WI38 (cell line): ENCODE measurements at regions not wholly inside any gene's neighbourhood (a gene's known extent, or its start where the extent isn't known, plus 50 kb on each side); places are given as distances from the start of the nearest gene placed in this dataset.
A peak's percentile ranks its signal among the peaks of the same experiment; 100 is the strongest.

Experiments used
- H3K4me3 ChIP-seq: 2 replicates; pipeline ENCODE4 v1.5.1; 2011; ENCODE audit warnings: low read depth, mild to moderate bottlenecking, control low read depth, low read length
- CTCF ChIP-seq: IDR thresholded peaks from 2 replicates; pipeline ENCODE4 v1.5.1; 2012; ENCODE audit warnings: low read depth, mild to moderate bottlenecking, control low read depth, low read length

DNA sequence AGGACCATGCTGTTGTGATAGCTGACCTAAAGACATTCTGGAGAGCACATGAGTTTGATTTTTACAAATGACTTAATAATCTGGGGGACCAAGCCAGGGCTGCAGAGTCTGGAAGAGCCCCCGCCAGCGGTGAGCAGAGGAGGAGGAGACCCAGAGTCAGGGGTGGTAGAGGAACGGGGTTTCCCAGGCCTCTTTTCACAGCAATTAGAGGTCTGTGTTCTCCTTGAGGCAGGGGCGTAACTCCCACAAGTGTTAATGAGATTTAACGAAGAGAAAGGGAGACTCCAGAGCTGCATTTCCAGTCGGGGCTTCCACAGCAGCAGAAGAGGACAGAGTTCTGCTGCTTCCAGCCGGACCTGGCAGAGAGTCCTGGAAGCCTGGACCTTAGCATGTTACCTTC is 137.9 kb upstream of the SLC24A2 start:
- no peak overlapping the region for H3K4me3 ChIP-seq
- TF ChIP-seq CTCF = no peak

DNA sequence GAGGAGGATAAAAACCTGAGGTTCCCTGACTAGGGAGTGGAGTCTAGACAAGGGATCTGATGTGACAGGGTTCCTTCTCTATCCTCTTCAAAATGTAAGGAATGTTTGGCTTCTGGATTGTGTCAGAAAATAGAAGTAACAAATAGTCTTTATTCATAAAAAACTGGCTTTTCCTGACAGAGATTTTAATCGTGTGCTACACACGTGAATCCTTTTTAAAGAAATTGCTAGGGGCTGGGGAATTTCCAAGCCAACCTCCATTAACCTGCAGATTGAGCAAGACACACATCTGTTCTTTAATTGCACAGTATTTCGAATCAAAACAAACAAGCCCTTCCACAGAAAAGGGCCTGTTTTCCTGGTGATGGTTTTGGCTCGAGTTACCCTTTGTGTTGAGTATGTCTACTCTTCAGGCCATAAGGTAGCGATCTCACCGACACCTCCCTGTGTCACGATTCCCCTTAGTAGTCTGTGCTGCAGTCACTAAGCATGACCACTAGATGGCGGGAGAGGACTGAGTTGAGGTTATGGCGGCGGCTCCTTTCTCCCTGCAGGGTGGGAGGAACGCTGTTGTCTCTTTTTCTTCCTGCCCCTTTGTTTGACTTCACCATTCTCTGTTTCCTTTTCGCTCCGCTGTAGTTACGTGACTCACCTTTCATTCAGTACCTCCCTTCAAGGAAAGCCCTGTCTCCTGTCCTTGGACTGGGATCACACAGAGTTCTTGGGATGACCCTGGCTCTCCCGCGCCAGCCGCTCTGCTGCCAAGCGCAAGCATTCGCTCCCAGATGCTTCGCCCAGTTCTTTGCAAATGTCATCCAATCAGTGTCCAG is 137.1 kb upstream of the SLC24A2 start:
- TF ChIP-seq CTCF = peak; percentile 94
- H3K4me3 ChIP-seq = peak overlapping the region; percentile 44

DNA sequence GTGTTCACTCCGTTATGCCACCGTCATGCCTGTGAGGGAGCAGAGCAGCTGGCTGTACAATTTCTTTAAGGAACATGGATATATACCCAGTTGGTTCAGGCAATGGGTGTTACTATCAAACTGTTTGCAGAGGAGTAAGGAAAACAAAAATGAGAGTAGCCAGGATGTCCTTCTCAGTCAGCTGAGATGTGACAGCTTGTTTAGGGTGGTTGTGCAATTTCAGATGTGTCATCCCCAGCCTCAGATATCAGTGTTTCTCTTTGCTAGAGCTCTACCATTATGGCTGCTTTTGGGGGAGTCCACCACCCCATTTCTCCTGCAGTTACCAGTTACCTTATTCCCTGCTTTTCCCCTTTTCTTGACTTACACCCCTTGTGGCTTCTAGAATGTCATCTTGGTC is 135.2 kb upstream of the SLC24A2 start:
- no peak for TF ChIP-seq CTCF
- H3K4me3 ChIP-seq = no peak overlapping the region

DNA sequence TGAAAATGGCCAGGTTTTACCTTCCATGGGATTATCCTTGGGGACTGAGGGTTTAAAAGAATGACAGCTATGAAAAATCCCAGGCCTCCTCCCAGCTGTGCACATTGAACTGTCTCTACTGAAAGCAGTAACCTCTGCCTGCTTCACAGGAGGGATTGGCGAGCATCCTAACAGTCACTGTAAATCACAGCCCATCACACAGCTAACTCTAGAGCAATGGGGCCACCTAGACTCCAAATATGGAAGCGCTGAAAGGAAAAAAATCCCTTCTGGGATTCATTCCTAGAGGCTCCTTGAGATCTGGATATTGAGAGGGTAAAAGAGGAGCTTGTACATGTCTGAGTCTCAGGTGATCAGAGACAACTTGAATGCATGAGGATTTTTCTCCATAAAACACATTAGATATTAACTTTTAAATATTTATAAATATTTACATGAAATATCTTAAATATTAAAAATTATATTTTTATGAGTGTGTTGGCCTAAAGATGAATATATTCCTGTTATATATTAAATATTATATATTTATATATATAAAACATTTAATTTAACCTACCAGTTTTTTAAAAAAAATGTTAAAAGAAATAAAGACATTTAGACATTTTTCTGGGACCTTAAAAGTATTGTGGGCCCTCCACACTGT is 133.8 kb upstream of the SLC24A2 start:
- TF ChIP-seq CTCF = peak; percentile 44

GRCh38 chr9:19920401-19920800 is 131.6 kb upstream of the SLC24A2 start:
- no peak overlapping the region for H3K4me3 ChIP-seq
- no peak for TF ChIP-seq CTCF

More for the DNA sequence above, 133.8 kb upstream of the SLC24A2 start:
- H3K4me3 ChIP-seq = no peak overlapping the region

DNA sequence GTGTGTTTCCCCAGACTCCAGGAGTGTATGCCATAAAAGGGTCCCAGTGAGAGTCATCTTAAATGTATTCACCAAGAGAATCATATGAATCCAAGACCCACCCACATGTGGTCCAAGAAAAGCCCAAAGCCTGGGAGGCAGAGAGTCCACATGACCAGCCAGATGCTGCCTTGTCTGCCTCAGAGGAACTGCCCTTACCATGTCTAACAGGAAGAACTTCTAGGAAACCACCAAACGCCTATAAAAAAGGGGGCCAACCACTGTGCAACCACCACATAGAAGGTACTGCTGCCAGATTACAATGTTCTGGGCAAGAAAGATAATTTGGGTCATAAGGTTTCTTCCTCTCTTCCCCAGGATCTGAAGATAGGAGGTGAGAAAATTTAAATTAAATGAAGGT is 129.8 kb upstream of the SLC24A2 start:
- TF ChIP-seq CTCF = no peak
- no peak overlapping the region for H3K4me3 ChIP-seq

DNA sequence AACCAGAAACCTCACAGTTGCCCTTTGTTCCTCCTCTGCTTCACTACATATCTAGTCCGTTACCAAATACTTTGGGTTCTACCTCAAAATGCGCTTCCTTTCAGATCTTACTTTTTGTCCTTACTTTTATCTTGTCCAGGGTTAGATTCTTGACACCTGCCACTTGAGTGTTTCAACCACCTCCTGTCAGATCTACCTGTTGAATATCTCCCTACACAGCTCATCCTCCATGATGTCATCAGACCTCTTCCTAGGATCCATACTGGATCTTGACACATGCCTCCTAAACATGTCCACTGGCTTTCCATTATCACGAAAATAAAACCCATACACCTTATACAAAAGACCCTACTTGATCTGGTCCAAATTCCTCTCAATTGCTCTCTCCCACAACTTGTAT is 125.2 kb upstream of the SLC24A2 start:
- H3K4me3 ChIP-seq = no peak overlapping the region
- no peak for TF ChIP-seq CTCF
